ENCODE measurements at regions not wholly inside any gene's neighbourhood (a gene's known extent, or its start where the extent isn't known, plus 50 kb on each side); places are given as distances from the start of the nearest gene placed in this dataset.

GRCh38 chr15:95557226-95558046, 773.1 kb upstream of the NR2F2 start:
- TF ChIP-seq CTCF (IDR thresholded peaks at IDR 0.05; ENCODE audit: borderline replicate concordance, extremely low read depth, low read length, poor library complexity, severe bottlenecking) (no peak), EZH2 (IDR thresholded peaks at IDR 0.05; ENCODE audit: borderline replicate concordance, low read depth, low read length, severe bottlenecking) (no peak)
